ENCODE measurements at regions not wholly inside any gene's neighbourhood (a gene's known extent, or its start where the extent isn't known, plus 50 kb on each side); places are given as distances from the start of the nearest gene placed in this dataset.

GRCh38 chr1:164186881-164187280 is 372.1 kb upstream of the PBX1 start:
- TF ChIP-seq GATA3 (IDR thresholded peaks at IDR 0.05; ENCODE audit: low read depth, low read length) (no peak), GATA2 (IDR thresholded peaks at IDR 0.05; ENCODE audit: low read depth, low read length) (no peak)
